B cell (primary cell): ENCODE measurements at regions not wholly inside any gene's neighbourhood (a gene's known extent, or its start where the extent isn't known, plus 50 kb on each side); places are given as distances from the start of the nearest gene placed in this dataset.

Source experiments
- ATAC-seq: fragments of 200-7000 bp; cut with Tn5 transposase; one replicate; pipeline ENCODE4 v1.10.0; 2021; ENCODE audit warnings: low read depth, mild to moderate bottlenecking, moderate number of reproducible peaks, moderate library complexity
- CTCF ChIA-PET: fragments of 350-600 bp; sonication (Branson Sonifier 250); formaldehyde crosslinking; loops from one replicate; lab custom pipeline; 2021; ENCODE audit warnings: antibody characterized with exemption, inconsistent platforms; lab: Charles Lee
- POLR2A ChIA-PET: fragments of 350-600 bp; sonication (Branson Sonifier 250); formaldehyde crosslinking; loops from one replicate; lab custom pipeline; 2021; ENCODE audit warnings: antibody characterized with exemption; lab: Charles Lee
- DNase-seq: peaks from one replicate; pipeline ENCODE4 v3.0.0; 2013
- H2AFZ ChIP-seq: 2 replicates; pipeline ENCODE4 v1.6.1; 2012; ENCODE audit warnings: mild to moderate bottlenecking, low read depth, low read length; ENCODE audit not compliant: insufficient read depth, poor library complexity, severe bottlenecking
- H3K27ac ChIP-seq, 2 donors: 1 replicate in 1 of 2; 2 replicates in 1 of 2; pipeline ENCODE4 v1.5.1; 2012 to 2013; ENCODE audit warnings: low read length in 2 of 2, mild to moderate bottlenecking in 2 of 2, moderate library complexity in 1 of 2
- H3K27me3 ChIP-seq, 4 experiments: fragments of 200-600 bp in 1 of 4; sonication (generic) in 1 of 4; replicated peaks in 1 of 4; 1 replicate in 2 of 4; 2 replicates in 2 of 4; pipeline versions ENCODE4 v1.6.1 to v1.7.0; 2013 to 2016; ENCODE audit warnings: low read length in 3 of 4, mild to moderate bottlenecking in 2 of 4, mixed read lengths in 1 of 4, moderate library complexity in 1 of 4; ENCODE audit not compliant: insufficient read depth in 4 of 4, control insufficient read depth in 3 of 4; ENCODE audit errors: control extremely low read depth in 1 of 4
- H3K36me3 ChIP-seq, 2 experiments: replicated peaks in 1 of 2; 1 replicate in 1 of 2; 2 replicates in 1 of 2; pipeline versions ENCODE4 v1.6.1 to v1.7.1; 2013; ENCODE audit warnings: low read length in 1 of 2; ENCODE audit not compliant: insufficient read depth in 2 of 2, control insufficient read depth in 1 of 2; ENCODE audit errors: control extremely low read depth in 1 of 2, extremely low read depth in 1 of 2
- H3K4me1 ChIP-seq, 2 donors: fragments of 200-600 bp in 1 of 2; sonication (generic) in 1 of 2; 1 replicate in 1 of 2; 2 replicates in 1 of 2; pipeline versions ENCODE4 v1.5.1 to v1.6.1; 2013 to 2017; ENCODE audit warnings: low read length in 2 of 2; ENCODE audit not compliant: control insufficient read depth in 2 of 2, insufficient read depth in 2 of 2
- H3K4me2 ChIP-seq: replicated peaks from 2 replicates; pipeline ENCODE3; 2012; ENCODE audit warnings: mild to moderate bottlenecking, low read depth, low read length; ENCODE audit not compliant: poor library complexity, severe bottlenecking
- H3K4me3 ChIP-seq, 5 experiments: fragments of 200-600 bp in 1 of 5; sonication (generic) in 1 of 5; 1 replicate in 3 of 5; 2 replicates in 2 of 5; pipeline versions ENCODE4 v1.5.1 to v1.7.0; 2011 to 2016; ENCODE audit warnings: low read length in 4 of 5, mild to moderate bottlenecking in 4 of 5, low read depth in 2 of 5, control low read depth in 1 of 5, moderate library complexity in 1 of 5; ENCODE audit not compliant: insufficient read depth in 1 of 5; ENCODE audit errors: control extremely low read depth in 1 of 5, extremely low read depth in 1 of 5
- H3K79me2 ChIP-seq: fragments of 200-600 bp; sonication (generic); one replicate; pipeline ENCODE4 v1.6.0; 2016; ENCODE audit warnings: low read length; ENCODE audit not compliant: control insufficient read depth, insufficient read depth
- H3K9ac ChIP-seq: fragments of 200-600 bp; sonication (generic); 2 replicates; pipeline ENCODE4 v1.6.1; 2017; ENCODE audit warnings: mild to moderate bottlenecking, low read length, moderate library complexity
- H3K9me3 ChIP-seq, 3 donors: one replicate each; pipeline versions ENCODE4 v1.6.1 to v1.7.1; 2013; ENCODE audit warnings: low read length in 2 of 3; ENCODE audit not compliant: control insufficient read depth in 2 of 3, insufficient read depth in 1 of 3; ENCODE audit errors: control extremely low read depth in 1 of 3
- H4K20me1 ChIP-seq: 2 replicates; pipeline ENCODE4 v1.6.0; 2012; ENCODE audit warnings: mild to moderate bottlenecking, low read length; ENCODE audit not compliant: insufficient read depth, control insufficient read depth, poor library complexity, severe bottlenecking
- H3K27ac Mint-ChIP-seq: one replicate; pipeline ENCODE4 v1.8.0; 2021; ENCODE audit warnings: mixed read lengths
- H3K27me3 Mint-ChIP-seq: one replicate; pipeline ENCODE4 v1.8.0; 2021; ENCODE audit warnings: mixed read lengths
- H3K4me1 Mint-ChIP-seq: one replicate; pipeline ENCODE4 v1.8.0; 2021; ENCODE audit warnings: mixed read lengths
- H3K4me3 Mint-ChIP-seq: one replicate; pipeline ENCODE4 v1.8.0; 2021; ENCODE audit warnings: mixed read lengths
- H3K9me3 Mint-ChIP-seq: one replicate; pipeline ENCODE4 v1.8.0; 2022; ENCODE audit warnings: mixed read lengths; ENCODE audit not compliant: insufficient read depth
- CTCF ChIP-seq: fragments of 200-600 bp; IDR thresholded peaks from one replicate; pipeline ENCODE4 v1.8.0; 2022; ENCODE audit warnings: antibody characterized with exemption, mild to moderate bottlenecking
- EZH2 ChIP-seq: IDR thresholded peaks from 2 replicates; pipeline ENCODE4 v1.6.1; 2012; ENCODE audit warnings: borderline replicate concordance, low read depth, mild to moderate bottlenecking, moderate library complexity, low read length; ENCODE audit not compliant: insufficient read depth, poor library complexity, severe bottlenecking
- WGBS: methylation state at CpG from one replicate; pipeline ENCODE4 v1.1.5; 2013; ENCODE audit warnings: missing lambda C conversion rate; ENCODE audit not compliant: insufficient coverage; 5-methylcytosine and 5-hydroxymethylcytosine counted together
- intact Hi-C: fragments of 100-400 bp; cut with micrococcal nuclease; formaldehyde crosslinking; loops from one replicate; pipeline ENCODE4 v1.10.0; 2022

DNA sequence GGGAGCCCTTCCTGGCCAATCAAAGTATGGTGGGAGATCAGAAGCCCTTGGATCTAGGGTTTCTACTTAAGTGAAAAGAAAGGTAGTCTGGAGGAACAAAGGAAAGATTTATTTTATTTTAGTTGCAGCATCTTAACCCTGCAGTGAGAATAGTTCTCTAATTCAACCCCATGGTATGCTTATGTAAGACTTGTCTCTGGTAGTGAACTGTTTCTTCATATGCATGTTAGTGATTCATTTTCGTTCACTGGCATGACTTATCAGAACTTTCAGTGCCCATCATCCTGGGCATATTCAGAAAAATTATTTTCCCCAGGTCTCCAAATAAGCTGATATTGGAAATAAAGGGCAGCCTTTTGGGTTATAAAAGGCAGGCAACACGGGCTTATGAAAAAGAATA, 1058.8 kb downstream of the NLGN4Y start:
- Histone ChIP-seq H3K27ac (no peak overlapping the region), H3K9me3 (no peaks in the 10 kb centered on the region), H3K4me1 (no peaks in the 10 kb centered on the region), H2AFZ (no peak overlapping the region), H4K20me1 (no peaks in the 10 kb centered on the region), H3K27me3 (no peaks in the 10 kb centered on the region), H3K9ac (no peak overlapping the region), H3K36me3 (no peaks in the 10 kb centered on the region), H3K4me2 (no peak overlapping the region), H3K4me3 (no peak overlapping the region), H3K79me2 (no peaks in the 10 kb centered on the region)
- Mint-ChIP-seq H3K27me3 (no peaks in the 10 kb centered on the region), H3K27ac (no peak overlapping the region), H3K4me1 (no peaks in the 10 kb centered on the region), H3K4me3 (no peak overlapping the region), H3K9me3 (no peaks in the 10 kb centered on the region)
- TF ChIP-seq CTCF, result no peak
- TF ChIP-seq EZH2, result no peak
- CTCF ChIA-PET, result no interaction called here
- no peak for DNase-seq
- POLR2A ChIA-PET, result no interaction called here
- WGBS, result no CpG with 5 or more reads among the region's 2 CpGs
- intact Hi-C loops, result no loop called here
- ATAC-seq, result no peak

DNA sequence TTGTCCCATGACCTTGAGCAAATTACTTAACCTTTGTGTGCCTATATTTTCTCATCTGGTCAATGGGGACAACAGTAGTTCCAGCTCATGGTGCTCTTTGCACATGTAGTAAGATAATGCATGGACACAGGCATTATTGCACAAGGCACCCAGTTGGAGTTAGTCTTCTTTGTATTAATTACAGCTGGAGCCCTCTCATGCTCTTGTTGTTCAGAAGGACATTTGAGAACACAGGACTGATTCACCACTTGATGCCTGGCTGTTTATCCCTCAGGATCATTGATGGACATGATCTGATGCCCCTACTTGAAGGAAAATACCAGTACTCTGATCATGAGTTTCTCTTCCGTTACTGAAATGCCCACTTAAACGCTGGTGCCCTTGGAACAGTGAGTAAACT, 1068.6 kb downstream of the NLGN4Y start:
- no peak overlapping the region for H2AFZ ChIP-seq
- Mint-ChIP-seq H3K4me3 (no peak overlapping the region), H3K4me1 (no peaks in the 10 kb centered on the region), H3K27me3 (no peaks in the 10 kb centered on the region), H3K27ac (no peak overlapping the region), H3K9me3 (no peaks in the 10 kb centered on the region)
- H3K9me3 ChIP-seq, result no peaks in the 10 kb centered on the region
- no peaks in the 10 kb centered on the region for H3K36me3 ChIP-seq
- no peaks in the 10 kb centered on the region for H4K20me1 ChIP-seq
- H3K9ac ChIP-seq, result no peak overlapping the region
- DNase-seq, result no peak
- no peak for TF ChIP-seq CTCF
- no peak for TF ChIP-seq EZH2
- no peaks in the 10 kb centered on the region for H3K4me1 ChIP-seq
- ChIA-PET POLR2A (no interaction called here), CTCF (no interaction called here)
- H3K4me2 ChIP-seq, result no peak overlapping the region
- ATAC-seq, result no peak
- H3K27ac ChIP-seq, result no peak overlapping the region
- 87% methylated on average over 2 of the region's 2 CpGs for WGBS
- no peaks in the 10 kb centered on the region for H3K79me2 ChIP-seq
- intact Hi-C loops, result no loop called here
- no peaks in the 10 kb centered on the region for H3K27me3 ChIP-seq
- no peak overlapping the region for H3K4me3 ChIP-seq
